BLaER1 treated with 17β-estradiol and CSF1 and Interleukin-3, amounts not matched to agents 10 nM and 100 nM (cell line): ENCODE measurements at regions not wholly inside any gene's neighbourhood (a gene's known extent, or its start where the extent isn't known, plus 50 kb on each side); places are given as distances from the start of the nearest gene placed in this dataset.

Experiments
- H3K27ac ChIP-seq, 11 experiments: shearing (Covaris generic); formaldehyde crosslinking; 2 replicates each; pipeline ENCODE4 v1.8.1; 2022
- H3K27me3 ChIP-seq, 11 experiments: shearing (Covaris generic); formaldehyde crosslinking; 2 replicates each; pipeline ENCODE4 v1.8.1; 2022
- H3K36me3 ChIP-seq, 11 experiments: shearing (Covaris generic); formaldehyde crosslinking; 2 replicates each; pipeline ENCODE4 v1.8.1; 2022
- H3K4me1 ChIP-seq, 10 experiments: shearing (Covaris generic); formaldehyde crosslinking; 2 replicates each; pipeline ENCODE4 v1.8.1; 2022
- H3K4me2 ChIP-seq, 11 experiments: shearing (Covaris generic); formaldehyde crosslinking; 2 replicates each; pipeline ENCODE4 v1.8.1; 2022
- H3K4me3 ChIP-seq, 10 experiments: shearing (Covaris generic); formaldehyde crosslinking; 2 replicates each; pipeline ENCODE4 v1.8.1; 2022
- H3K9ac ChIP-seq, 11 experiments: shearing (Covaris generic); formaldehyde crosslinking; 2 replicates each; pipeline ENCODE4 v1.8.1; 2022
- H3K9me3 ChIP-seq, 11 experiments: shearing (Covaris generic); formaldehyde crosslinking; replicated peaks in 1 of 11; 2 replicates each; pipeline ENCODE4 v1.8.1; 2022
- H4K20me1 ChIP-seq, 11 experiments: shearing (Covaris generic); formaldehyde crosslinking; 2 replicates each; pipeline ENCODE4 v1.8.1; 2022
- Cebpa-rat ChIP-seq, 11 experiments: shearing (Covaris generic); IDR thresholded peaks; 2 replicates each; pipeline ENCODE4 v1.8.1; 2022

- Histone ChIP-seq H3K4me1 (peaks cover 24 to 97% (median 64%) of the 10 kb centered on the region in 10 experiments), H3K4me3 (no peak overlapping the region), H3K9ac (no peak overlapping the region), H3K27me3 (no peaks in the 10 kb centered on the region), H3K36me3 (peaks cover 0 to 37% (median 1%) of the 10 kb centered on the region in 11 experiments; a peak in 7 of 22 replicates), H3K4me2 (peak overlapping the region in 6 of 11 experiments; percentile 22 to 52 (median 32); a peak in 10 of 22 replicates), H4K20me1 (peaks cover 6 to 99% (median 64%) of the 10 kb centered on the region in 11 experiments; a peak in 19 of 22 replicates), H3K27ac (no peak overlapping the region), H3K9me3 (no peaks in the 10 kb centered on the region; a peak in 1 of 22 replicates)
- no peak for TF ChIP-seq Cebpa-rat (IDR thresholded peaks at IDR 0.05)
These were observed 54.7 kb upstream of the MGAT5 start for GRCh38 chr2:134199123-134199522.

GRCh38 chr2:134200036-134200618 is 53.7 kb upstream of the MGAT5 start:
- Histone ChIP-seq H3K36me3 (peaks cover 0 to 35% (median 0%) of the 10 kb centered on the region in 11 experiments; a peak in 7 of 22 replicates), H3K27ac (no peak overlapping the region), H3K4me3 (no peak overlapping the region), H3K9ac (no peak overlapping the region), H3K27me3 (no peaks in the 10 kb centered on the region), H4K20me1 (peaks cover 6 to 99% (median 65%) of the 10 kb centered on the region in 11 experiments; a peak in 20 of 22 replicates), H3K9me3 (no peaks in the 10 kb centered on the region; a peak in 1 of 22 replicates), H3K4me1 (peaks cover 34 to 97% (median 74%) of the 10 kb centered on the region in 10 experiments), H3K4me2 (peak overlapping the region in 8 of 11 experiments; percentile 23 to 50 (median 36); a peak in 12 of 22 replicates)
- TF ChIP-seq Cebpa-rat (IDR thresholded peaks at IDR 0.05) = no peak

DNA sequence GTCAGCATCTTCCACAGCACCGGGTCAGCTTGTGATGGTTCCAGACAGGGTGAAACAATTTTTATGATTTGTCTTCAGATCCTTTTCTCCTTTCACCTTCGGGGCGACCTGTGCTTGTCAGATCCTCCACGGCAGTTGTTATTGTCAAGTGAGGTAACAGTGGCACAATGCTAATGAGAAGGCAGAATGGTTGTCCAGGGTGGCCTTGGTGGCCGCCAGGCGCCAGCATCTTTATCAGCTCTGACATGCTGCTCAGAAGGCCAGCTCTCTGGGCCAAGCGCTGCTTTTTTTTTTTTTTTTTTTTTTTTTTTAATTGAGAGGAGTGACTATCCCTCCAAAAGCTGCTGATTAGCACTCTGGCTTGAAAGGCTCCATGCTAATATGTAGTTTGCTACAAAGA is 52.3 kb upstream of the MGAT5 start:
- Histone ChIP-seq H3K4me1 (peaks cover 48 to 99% (median 86%) of the 10 kb centered on the region in 10 experiments), H3K4me2 (peak overlapping the region in 4 of 11 experiments; percentile 34 to 50 (median 43); a peak in 8 of 22 replicates), H3K27ac (no peak overlapping the region), H4K20me1 (peaks cover 17 to 99% (median 73%) of the 10 kb centered on the region in 11 experiments; a peak in 20 of 22 replicates), H3K9me3 (no peaks in the 10 kb centered on the region; a peak in 1 of 22 replicates), H3K36me3 (peaks cover 0 to 35% (median 0%) of the 10 kb centered on the region in 11 experiments; a peak in 7 of 22 replicates), H3K4me3 (no peak overlapping the region), H3K27me3 (no peaks in the 10 kb centered on the region), H3K9ac (no peak overlapping the region)
- no peak for TF ChIP-seq Cebpa-rat (IDR thresholded peaks at IDR 0.05)

DNA sequence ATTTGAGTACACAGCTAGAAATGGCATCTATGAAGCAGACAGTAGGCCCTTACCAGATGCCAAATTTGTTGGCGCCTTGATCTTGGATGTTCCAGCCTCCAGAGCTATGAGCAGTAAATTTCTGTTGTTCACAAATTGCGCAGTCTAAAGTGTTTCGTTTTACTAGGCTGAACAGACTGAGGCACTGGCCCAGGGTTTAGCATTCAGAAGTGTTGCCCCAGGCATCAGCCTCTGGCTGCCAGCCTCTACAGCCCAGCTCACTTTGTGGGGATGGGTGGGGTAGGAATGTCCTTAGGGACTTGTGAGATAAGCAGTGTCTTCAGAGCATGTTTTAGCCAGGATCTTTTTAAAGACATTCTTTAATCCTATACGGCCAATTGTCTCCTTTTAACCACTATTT is 51.5 kb upstream of the MGAT5 start:
- H3K27me3 ChIP-seq = no peaks in the 10 kb centered on the region
- peaks cover 25 to 99% (median 80%) of the 10 kb centered on the region in 11 experiments; a peak in 20 of 22 replicates for H4K20me1 ChIP-seq
- H3K4me2 ChIP-seq = peak overlapping the region in 5 of 11 experiments; percentile 3 to 50 (median 38); a peak in 6 of 22 replicates
- peaks cover 0 to 36% (median 0%) of the 10 kb centered on the region in 11 experiments; a peak in 7 of 22 replicates for H3K36me3 ChIP-seq
- TF ChIP-seq Cebpa-rat (IDR thresholded peaks at IDR 0.05) = no peak
- H3K27ac ChIP-seq = no peak overlapping the region
- H3K4me3 ChIP-seq = no peak overlapping the region
- peaks cover 51 to 99% (median 86%) of the 10 kb centered on the region in 10 experiments for H3K4me1 ChIP-seq
- H3K9ac ChIP-seq = no peak overlapping the region
- no peaks in the 10 kb centered on the region; a peak in 1 of 22 replicates for H3K9me3 ChIP-seq

- peaks cover 51 to 99% (median 86%) of the 10 kb centered on the region in 10 experiments for H3K4me1 ChIP-seq
These were observed 50.7 kb upstream of the MGAT5 start for GRCh38 chr2:134203175-134203574.

More at GRCh38 chr2:134203175-134203574, 50.7 kb upstream of the MGAT5 start:
- no peaks in the 10 kb centered on the region for H3K27me3 ChIP-seq
- H4K20me1 ChIP-seq = peaks cover 23 to 99% (median 79%) of the 10 kb centered on the region in 11 experiments; a peak in 20 of 22 replicates
- H3K4me2 ChIP-seq = peak overlapping the region in 3 of 11 experiments; percentile 2 to 31 (median 2); a peak in 1 of 22 replicates
- H3K9ac ChIP-seq = no peak overlapping the region
- no peak overlapping the region for H3K4me3 ChIP-seq
- no peak for TF ChIP-seq Cebpa-rat (IDR thresholded peaks at IDR 0.05)
- H3K36me3 ChIP-seq = peaks cover 0 to 36% (median 0%) of the 10 kb centered on the region in 11 experiments; a peak in 7 of 22 replicates
- peak overlapping the region in 1 of 11 experiments; percentile 14; a peak in 2 of 22 replicates for H3K27ac ChIP-seq
- H3K9me3 ChIP-seq = no peaks in the 10 kb centered on the region; a peak in 1 of 22 replicates
